ENCODE measurements at regions not wholly inside any gene's neighbourhood (a gene's known extent, or its start where the extent isn't known, plus 50 kb on each side); places are given as distances from the start of the nearest gene placed in this dataset.

DNA sequence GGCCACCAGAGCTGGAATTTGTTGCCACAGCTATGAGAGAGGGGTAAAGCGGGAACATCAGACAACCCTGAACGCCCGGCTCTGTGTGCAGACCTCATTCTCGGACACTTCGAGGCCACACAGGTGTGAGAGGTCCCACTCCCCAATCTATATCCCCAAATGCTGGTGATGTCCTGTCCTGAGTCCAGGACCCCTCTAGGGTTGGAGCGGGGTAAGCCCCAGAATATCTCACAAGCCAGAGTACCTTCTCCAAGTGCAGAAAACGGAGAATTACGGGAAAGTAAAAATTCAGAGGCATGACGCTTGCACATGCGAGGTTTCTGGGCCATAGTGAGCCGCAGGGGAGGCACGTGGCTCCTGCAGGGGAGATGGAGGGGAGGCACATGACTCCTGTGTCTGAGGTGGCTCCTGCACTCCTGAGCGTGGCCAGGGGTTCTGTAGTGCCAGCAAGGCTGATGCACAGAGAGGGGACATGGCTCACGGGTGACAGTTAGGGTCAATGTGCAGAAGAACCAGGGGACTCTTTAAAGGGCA lies 248.0 kb downstream of the RBFOX3 start:
- Histone ChIP-seq H3K4me1 (ENCODE audit: control insufficient read depth, extremely low read depth, insufficient read depth, low read length) (no peaks in the 10 kb centered on the region), H3K79me2 (ENCODE audit: control insufficient read depth, insufficient read depth, low read length) (no peaks in the 10 kb centered on the region), H3K9me1 (replicated peaks; ENCODE audit: control insufficient read depth, extremely low read depth, insufficient read depth, low read length) (no peaks in the 10 kb centered on the region), H3K27me3 (ENCODE audit: control insufficient read depth in 2 of 2, insufficient read depth in 2 of 2, low read length in 2 of 2) (no peaks in the 10 kb centered on the region), H3K4me3 (replicated peaks in 1 of 3; ENCODE audit: insufficient read depth in 1 of 3, low read depth in 1 of 3, low read length in 3 of 3) (no peak overlapping the region), H2AFZ (ENCODE audit: low read depth, low read length) (no peak overlapping the region), H3K4me2 (ENCODE audit: insufficient read depth, low read length) (no peak overlapping the region), H3K9me3 (replicated peaks; ENCODE audit: control insufficient read depth, insufficient read depth, low read length) (no peaks in the 10 kb centered on the region), H3K36me3 (ENCODE audit: control insufficient read depth in 2 of 2, extremely low read depth in 1 of 2, insufficient read depth in 2 of 2, low read length in 2 of 2) (no peaks in the 10 kb centered on the region), H3K27ac (ENCODE audit: insufficient read depth, low read depth, low read length) (no peak overlapping the region), H4K20me1 (replicated peaks; ENCODE audit: control insufficient read depth, extremely low read depth, insufficient read depth, low read length) (no peaks in the 10 kb centered on the region), H3K9ac (replicated peaks; ENCODE audit: extremely low read depth, insufficient read depth, low read length) (no peak overlapping the region)
- intact Hi-C loops (cut with micrococcal nuclease) (no loop called here), dilution Hi-C loops (cut with MboI; ENCODE audit: extremely low pct_ligation_motif_present, low sequenced_read_pairs) (no loop called here)
- TF ChIP-seq POLR2A (IDR thresholded peaks at IDR 0.05; ENCODE audit: low read depth, low read length) (no peak), FOS (IDR thresholded peaks at IDR 0.05; ENCODE audit: borderline replicate concordance, insufficient read depth, low read length) (no peak), JUN (IDR thresholded peaks at IDR 0.05; ENCODE audit: borderline replicate concordance, insufficient read depth, insufficient read length, low read depth) (no peak), EZH2 (IDR thresholded peaks at IDR 0.05; ENCODE audit: borderline replicate concordance, low read depth, low read length, severe bottlenecking) (no peak)
- POLR2A ChIA-PET, result no interaction called here
- DNase-seq (ENCODE audit: low read depth, low spot score), result no peak
- CTCF ChIA-PET, result no interaction called here
- no peak for FAIRE-seq
- no TSS peak for BruUV-seq (replicated peaks)

DNA sequence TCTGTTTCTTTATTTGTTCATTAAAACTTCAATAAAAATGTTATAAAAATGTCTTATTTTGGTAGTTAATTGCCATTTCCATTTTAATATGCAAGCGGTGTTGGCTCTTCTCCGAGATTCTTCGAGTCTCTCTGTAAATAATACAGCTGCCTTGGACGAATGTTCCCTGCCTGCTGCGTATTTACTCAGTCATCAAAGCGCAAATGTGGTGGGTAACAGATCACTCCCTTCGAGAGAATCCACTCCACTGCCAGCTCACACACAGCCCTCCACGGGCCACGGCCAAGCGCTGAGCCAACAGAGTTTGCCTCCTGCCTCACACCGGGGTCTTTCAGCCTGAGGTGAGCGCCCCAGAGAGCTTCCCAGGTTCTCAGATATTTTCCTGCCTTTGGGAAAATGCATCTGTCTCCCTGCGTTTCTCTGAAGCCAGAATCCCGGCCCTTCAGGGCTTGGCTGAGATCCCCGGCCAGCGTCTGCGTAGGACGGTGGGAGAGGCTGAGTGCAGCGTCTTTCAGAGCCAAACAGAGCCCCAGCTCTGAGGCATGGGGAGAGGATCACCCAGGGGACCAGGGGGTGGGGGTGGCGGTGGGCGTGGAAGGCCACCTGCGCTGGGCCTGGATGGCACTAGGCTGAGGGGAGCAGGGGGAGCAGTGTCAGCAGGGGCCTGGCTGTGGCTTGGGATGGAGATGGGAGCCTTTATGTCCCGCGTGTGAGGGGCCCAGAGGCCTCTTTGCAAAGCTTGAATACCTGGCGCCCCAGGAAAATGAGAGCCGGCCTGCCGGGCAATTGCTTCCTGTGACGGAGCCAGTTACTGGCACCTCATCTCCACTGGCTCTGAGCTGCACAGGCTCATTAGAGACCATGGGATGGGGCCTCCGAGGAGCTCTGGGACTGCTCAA lies 248.7 kb downstream of the RBFOX3 start:
- FAIRE-seq, result no peak
- H3K9me3 ChIP-seq (replicated peaks; ENCODE audit: control insufficient read depth, insufficient read depth, low read length), result no peaks in the 10 kb centered on the region
- H3K9ac ChIP-seq (replicated peaks; ENCODE audit: extremely low read depth, insufficient read depth, low read length), result no peak overlapping the region
- H3K9me1 ChIP-seq (replicated peaks; ENCODE audit: control insufficient read depth, extremely low read depth, insufficient read depth, low read length), result no peaks in the 10 kb centered on the region
- POLR2A ChIA-PET, result no interaction called here
- no TSS peak for BruUV-seq (replicated peaks)
- no peaks in the 10 kb centered on the region for H4K20me1 ChIP-seq (replicated peaks; ENCODE audit: control insufficient read depth, extremely low read depth, insufficient read depth, low read length)
- no peak overlapping the region for H2AFZ ChIP-seq (ENCODE audit: low read depth, low read length)
- no peaks in the 10 kb centered on the region for H3K79me2 ChIP-seq (ENCODE audit: control insufficient read depth, insufficient read depth, low read length)
- CTCF ChIA-PET, result no interaction called here
- no peaks in the 10 kb centered on the region for H3K4me1 ChIP-seq (ENCODE audit: control insufficient read depth, extremely low read depth, insufficient read depth, low read length)
- DNase-seq (ENCODE audit: low read depth, low spot score), result no peak
- dilution Hi-C loops (cut with MboI; ENCODE audit: extremely low pct_ligation_motif_present, low sequenced_read_pairs), result no loop called here
- no peaks in the 10 kb centered on the region for H3K27me3 ChIP-seq (ENCODE audit: control insufficient read depth in 2 of 2, insufficient read depth in 2 of 2, low read length in 2 of 2)
- no peak overlapping the region for H3K4me2 ChIP-seq (ENCODE audit: insufficient read depth, low read length)
- no peak overlapping the region for H3K4me3 ChIP-seq (replicated peaks in 1 of 3; ENCODE audit: insufficient read depth in 1 of 3, low read depth in 1 of 3, low read length in 3 of 3)
- intact Hi-C loops (cut with micrococcal nuclease), result no loop called here
- no peak for TF ChIP-seq GATA2 (IDR thresholded peaks at IDR 0.05; ENCODE audit: insufficient read depth, insufficient read length, low read depth, low read length)
- TF ChIP-seq MYC (IDR thresholded peaks at IDR 0.05; ENCODE audit: low read depth, low read length), result no peak
- TF ChIP-seq POLR2A (IDR thresholded peaks at IDR 0.05; ENCODE audit: low read depth, low read length), result no peak
- no peak for TF ChIP-seq EZH2 (IDR thresholded peaks at IDR 0.05; ENCODE audit: borderline replicate concordance, low read depth, low read length, severe bottlenecking)
- TF ChIP-seq, protein P1, sequence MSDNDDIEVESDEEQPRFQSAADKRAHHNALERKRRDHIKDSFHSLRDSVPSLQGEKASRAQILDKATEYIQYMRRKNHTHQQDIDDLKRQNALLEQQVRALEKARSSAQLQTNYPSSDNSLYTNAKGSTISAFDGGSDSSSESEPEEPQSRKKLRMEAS (IDR thresholded peaks at IDR 0.05; ENCODE audit: insufficient read depth, insufficient read length), result no peak
- TF ChIP-seq POLR2AphosphoS5 (IDR thresholded peaks at IDR 0.05; ENCODE audit: insufficient read depth, low read depth, low read length), result no peak
- TF ChIP-seq, protein P2, sequence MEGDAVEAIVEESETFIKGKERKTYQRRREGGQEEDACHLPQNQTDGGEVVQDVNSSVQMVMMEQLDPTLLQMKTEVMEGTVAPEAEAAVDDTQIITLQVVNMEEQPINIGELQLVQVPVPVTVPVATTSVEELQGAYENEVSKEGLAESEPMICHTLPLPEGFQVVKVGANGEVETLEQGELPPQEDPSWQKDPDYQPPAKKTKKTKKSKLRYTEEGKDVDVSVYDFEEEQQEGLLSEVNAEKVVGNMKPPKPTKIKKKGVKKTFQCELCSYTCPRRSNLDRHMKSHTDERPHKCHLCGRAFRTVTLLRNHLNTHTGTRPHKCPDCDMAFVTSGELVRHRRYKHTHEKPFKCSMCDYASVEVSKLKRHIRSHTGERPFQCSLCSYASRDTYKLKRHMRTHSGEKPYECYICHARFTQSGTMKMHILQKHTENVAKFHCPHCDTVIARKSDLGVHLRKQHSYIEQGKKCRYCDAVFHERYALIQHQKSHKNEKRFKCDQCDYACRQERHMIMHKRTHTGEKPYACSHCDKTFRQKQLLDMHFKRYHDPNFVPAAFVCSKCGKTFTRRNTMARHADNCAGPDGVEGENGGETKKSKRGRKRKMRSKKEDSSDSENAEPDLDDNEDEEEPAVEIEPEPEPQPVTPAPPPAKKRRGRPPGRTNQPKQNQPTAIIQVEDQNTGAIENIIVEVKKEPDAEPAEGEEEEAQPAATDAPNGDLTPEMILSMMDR (IDR thresholded peaks at IDR 0.05; ENCODE audit: extremely low read depth in 1 of 2, insufficient read depth in 1 of 2, low read depth in 1 of 2, low read length in 2 of 2), result no peak
- no peak for TF ChIP-seq JUN (IDR thresholded peaks at IDR 0.05; ENCODE audit: borderline replicate concordance, insufficient read depth, insufficient read length, low read depth)
- TF ChIP-seq FOS (IDR thresholded peaks at IDR 0.05; ENCODE audit: borderline replicate concordance, insufficient read depth, low read length), result no peak
- no peaks in the 10 kb centered on the region for H3K36me3 ChIP-seq (ENCODE audit: control insufficient read depth in 2 of 2, extremely low read depth in 1 of 2, insufficient read depth in 2 of 2, low read length in 2 of 2)
- no peak overlapping the region for H3K27ac ChIP-seq (ENCODE audit: insufficient read depth, low read depth, low read length)
